ENCODE measurements at regions not wholly inside any gene's neighbourhood (a gene's known extent, or its start where the extent isn't known, plus 50 kb on each side); places are given as distances from the start of the nearest gene placed in this dataset.
"Not testable (repeated sequence)": the region's sequence is repeated elsewhere in the genome, so short reads cannot be mapped to it uniquely, and the experiment has no call there.

DNA sequence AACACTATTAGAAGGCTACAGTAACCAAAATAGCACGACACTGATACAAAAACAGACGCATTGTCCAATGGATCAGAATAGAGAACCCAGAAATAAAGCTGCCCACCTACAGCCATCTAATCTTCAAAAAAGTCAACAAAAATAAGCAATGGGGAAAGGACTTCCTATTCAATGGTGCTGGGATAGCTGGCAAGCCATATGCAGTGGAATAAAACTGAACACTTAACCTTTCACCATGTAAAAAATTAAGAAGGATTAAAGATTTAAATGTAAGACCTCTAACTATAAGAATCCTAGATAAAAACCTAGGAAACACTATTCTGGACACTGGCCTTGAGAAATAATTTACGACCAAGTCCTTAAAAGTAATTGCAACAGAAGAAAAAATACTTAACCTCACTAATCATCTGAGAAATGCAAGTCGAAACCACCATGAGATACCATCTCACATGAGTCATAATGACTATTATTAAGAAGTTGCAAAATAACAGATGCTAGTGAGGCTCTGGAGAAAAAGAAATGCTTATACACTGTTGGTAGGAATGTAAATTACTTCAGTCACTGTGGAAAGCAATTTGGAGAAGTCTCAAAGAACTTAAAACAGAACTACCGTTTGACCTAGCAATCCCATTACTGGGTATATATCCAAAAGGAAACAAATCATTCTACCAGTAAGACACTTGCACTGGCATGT, 203.3 kb upstream of the CDH9 start:
- DNase-seq (ENCODE audit: extremely low read depth, low read depth): peak; percentile 69

DNA sequence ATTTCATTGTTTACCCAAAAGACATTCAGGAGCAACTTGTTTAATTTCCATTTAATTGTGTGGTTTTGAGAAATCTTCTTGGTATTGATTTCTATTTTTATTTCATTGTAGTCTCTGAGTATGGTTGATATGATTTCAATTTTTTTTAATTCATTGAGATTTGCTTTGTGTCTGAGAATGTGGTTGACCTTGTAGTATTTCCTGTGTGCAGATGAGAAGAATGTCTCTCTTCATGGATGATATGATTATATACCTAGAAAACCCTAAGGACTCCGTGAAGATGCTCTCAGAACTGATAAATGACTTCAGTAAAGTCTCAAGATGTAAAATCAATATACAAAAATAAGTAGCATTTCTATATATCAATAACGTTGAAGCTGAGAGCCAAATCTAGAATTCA, 202.4 kb upstream of the CDH9 start:
- no peak for DNase-seq (ENCODE audit: extremely low read depth, low read depth)

DNA sequence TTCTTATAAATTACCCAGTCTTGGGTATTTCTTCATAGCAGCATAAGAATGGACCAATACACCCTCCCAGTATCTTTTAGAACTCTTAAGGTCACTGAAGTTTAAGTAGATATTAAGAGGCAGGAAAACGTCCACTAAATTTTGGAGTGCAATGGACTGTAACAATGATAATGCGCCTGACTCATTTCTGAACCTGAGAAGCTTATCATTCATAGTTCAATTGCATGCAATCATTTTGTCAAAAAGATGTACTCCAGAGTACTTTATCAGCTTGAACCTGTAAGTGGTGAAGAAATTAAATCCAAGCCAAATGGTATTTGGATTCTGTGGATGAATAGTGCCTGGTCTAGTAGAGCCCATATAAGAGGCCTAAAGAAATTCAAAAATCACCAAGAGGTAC, 196.5 kb upstream of the CDH9 start:
- DNase-seq (ENCODE audit: extremely low read depth, low read depth): no peak

DNA sequence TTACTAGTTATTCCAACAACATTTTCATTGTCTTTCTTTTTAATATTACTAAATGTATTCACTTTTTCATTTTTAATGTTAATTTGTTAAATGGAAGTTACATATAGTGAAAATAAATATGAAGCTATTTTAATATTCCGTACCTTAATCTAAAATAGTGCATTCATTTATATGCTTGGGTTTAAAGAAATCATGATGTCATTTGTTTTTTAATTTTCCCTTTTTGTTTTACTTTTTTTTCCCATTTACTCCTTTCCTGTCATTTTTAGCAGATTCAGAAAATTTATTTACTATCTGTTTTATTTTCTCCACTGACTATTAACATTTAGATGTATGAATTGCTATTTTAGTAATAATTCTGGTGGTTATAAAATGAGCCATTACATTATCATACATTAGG, 183.0 kb upstream of the CDH9 start:
- no peak for DNase-seq (ENCODE audit: extremely low read depth, low read depth)

- no peak for DNase-seq (ENCODE audit: extremely low read depth, low read depth)
Observed at GRCh38 chr5:27220752-27221151, 182.4 kb upstream of the CDH9 start.

GRCh38 chr5:27217977-27218376, 179.6 kb upstream of the CDH9 start:
- DNase-seq (ENCODE audit: extremely low read depth, low read depth): no peak

DNA sequence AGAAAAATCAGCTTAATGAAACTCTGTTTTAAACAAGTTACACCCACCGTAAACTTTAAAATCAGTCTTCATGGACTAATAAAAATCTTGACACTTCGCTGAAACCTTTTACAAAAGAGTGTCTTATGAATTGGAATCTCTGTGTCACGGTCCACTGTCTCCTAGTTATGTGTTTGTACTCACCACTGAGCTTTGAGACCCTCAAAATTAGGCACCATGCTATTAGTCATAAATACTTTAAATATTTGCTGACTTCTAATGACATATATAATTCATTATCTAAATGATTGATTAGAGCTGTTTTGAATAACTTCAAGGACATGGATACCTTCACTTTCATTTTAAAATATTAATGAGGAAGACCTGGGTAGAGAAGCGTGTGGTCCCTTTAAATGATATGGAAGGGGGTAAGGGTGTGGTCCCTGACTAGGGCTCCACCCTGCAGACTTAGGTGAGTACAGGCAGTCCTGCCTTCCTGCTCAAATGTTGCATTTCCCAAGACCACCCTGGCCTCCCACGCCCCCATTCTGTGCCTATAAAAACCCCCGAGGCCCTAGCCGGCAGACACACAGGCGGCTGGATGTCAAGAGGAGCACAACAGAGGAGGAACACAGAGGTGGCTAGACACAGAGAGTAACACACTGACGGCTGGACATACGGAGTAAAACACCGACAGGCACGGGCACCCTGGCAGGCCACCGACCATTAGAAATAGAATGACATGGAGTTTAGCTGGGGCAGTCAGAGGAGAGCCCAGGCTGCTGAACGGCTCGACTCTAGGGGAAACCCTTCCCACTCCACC, 179.0 kb upstream of the CDH9 start:
- DNase-seq (ENCODE audit: extremely low read depth, low read depth): no peak

DNA sequence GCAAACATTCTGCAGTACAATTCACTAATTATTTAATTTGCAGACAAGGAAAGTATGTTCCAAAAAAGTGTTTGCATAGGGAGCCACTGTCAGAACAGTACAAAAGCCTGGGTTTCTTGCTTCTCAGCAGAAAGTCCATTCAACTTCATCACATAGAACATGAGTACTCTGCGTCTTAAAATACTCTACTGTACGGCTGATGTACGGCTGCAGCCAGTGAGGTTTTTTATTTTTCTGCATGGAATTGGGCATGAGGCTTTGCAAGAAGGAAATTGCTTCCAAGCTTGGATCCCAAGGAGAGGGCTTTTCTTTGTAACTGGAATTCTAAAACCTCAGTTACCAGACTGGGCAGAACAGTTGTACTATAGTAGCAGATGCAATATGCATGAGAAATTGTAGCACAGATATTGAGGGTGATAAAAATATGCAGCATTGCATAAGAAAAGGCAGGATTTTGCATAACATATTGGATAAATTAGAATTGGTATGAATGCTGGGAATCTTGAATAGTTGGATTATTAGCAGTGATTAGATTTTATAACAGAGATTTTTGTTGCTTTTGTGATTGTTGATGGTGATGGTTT, 178.1 kb upstream of the CDH9 start:
- DNase-seq (ENCODE audit: extremely low read depth, low read depth): no peak

DNA sequence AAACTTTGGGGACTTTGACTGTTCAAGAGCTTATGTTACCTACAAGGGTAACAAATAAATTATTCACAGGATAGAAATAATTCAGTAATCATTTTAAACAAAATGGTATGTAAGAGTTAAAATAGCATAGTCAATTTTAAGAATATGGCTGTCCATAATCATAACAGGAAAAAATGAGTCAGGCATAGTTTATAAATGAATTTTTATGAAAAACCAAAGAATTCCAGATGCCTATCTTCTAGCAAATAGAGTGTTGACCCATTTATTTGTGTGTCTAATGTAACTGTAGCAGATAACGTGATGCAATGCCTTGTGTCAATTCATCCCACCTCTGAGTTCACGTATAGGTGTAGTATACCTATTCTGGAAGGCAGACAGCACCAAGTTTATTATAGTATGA, 169.7 kb upstream of the CDH9 start:
- DNase-seq (ENCODE audit: extremely low read depth, low read depth): no peak

DNA sequence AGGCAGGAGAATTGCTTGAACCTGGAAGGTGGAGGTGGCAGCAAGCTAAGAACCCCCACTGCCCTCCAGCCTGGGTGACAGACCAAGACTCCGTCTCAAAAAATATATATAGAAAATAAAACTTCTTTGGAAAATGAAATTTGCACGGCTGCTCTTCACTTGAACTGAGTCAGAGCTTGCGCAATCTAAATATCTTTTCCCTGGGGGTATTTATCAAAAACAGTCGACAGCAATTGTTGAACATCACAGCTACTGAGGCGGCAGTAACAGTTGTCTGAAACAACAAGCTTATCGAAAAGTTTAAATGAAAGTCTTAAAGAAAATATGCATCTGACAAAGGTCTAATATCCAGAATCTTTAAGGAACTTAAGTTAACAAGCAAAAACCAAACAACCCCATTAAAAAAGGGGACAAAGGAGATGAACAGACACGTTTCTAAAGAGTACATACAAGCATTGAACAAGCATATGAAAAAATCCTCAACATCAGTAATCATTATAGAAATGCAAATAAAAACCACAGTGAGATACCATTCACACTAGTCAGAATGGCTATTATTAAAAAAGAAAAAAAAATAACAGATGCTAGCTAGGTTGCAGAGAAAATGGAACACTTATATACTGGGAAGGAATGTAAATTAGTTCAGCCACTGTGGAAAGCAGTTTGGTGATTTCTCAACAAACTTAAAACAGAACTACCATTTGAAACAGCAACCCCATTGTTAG, 153.6 kb upstream of the CDH9 start:
- DNase-seq (ENCODE audit: extremely low read depth, low read depth): no peak

DNA sequence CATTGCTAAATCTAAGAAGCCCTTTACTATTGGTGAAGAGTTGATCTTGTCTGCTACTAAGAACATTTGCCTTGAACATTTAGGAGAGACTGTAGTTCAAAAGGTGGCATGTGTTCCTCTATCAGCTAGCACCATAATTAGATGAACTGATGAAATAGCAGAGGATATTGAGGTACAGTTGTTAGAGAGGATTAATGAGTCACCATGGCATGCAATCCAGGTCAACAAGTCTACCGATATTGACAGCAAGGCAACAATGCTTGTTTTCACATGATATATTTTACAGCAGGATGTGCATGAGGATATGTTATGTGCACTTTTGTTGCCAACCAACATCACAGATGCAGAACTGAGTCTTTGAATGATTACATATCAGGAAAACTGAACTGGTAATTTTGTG, 134.3 kb upstream of the CDH9 start:
- no peak for DNase-seq (ENCODE audit: extremely low read depth, low read depth)

DNA sequence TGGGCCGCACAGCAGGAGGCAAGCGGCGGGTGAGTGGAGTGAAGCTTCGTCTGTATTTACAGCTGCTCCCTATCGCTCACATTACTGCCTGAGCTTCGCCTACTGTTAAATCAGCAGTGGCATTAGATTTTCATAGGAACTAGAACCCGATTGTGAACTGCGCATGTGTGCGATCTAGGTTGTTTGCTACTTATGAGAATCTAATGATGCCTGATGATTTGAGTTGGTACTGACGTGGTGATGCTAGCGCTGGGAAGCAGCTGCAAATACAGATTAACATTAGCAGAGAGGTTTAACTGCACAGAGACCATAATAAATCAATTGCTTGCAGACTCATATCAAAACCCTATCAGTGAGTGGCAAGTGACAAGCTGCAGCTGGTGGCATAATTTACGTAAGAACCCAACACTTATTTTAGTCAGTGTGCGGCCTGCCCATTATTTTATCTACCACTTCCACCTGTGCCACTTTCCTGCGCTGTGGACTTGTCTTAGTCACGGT, 133.4 kb upstream of the CDH9 start:
- DNase-seq (ENCODE audit: extremely low read depth, low read depth): no peak

DNA sequence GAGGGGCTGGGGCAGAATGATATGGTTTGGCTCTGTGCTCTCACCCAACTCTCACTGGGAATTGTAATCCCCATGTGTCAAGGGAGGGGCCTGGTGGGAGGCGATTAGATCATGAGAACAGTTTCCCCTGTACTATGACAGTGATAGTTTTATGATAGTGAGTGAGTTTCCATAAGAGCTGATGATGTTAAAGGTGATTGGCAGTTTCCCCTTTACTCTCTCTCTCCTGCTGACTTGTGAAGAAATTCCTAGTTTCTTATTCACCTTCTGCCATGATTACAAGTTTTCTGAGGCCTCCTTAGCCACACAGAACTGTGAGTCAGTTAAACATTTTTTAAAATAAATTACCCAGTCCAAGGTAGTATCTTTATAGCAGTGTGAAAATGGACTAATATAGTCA, 120.4 kb upstream of the CDH9 start:
- no peak for DNase-seq (ENCODE audit: extremely low read depth, low read depth)

DNA sequence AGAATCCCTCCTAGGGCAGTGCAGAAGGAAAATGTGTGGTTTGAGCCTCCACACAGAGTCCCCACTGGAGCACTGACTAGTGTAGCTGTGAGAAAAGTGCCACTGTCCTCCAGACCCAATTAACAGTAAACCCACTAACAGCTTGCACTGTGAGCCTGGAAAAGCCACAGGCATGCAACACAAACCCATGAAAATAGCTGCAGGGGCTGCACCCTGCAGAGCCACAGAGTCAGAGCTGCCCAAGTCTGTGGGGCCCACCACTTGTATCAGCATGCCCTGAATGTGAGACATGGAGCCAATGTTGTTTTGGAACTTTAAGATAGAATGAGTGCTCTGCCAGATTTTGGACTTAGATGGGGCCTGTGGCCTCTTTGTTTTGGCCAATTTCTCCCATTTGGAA, 119.8 kb upstream of the CDH9 start:
- DNase-seq (ENCODE audit: extremely low read depth, low read depth): no peak

DNA sequence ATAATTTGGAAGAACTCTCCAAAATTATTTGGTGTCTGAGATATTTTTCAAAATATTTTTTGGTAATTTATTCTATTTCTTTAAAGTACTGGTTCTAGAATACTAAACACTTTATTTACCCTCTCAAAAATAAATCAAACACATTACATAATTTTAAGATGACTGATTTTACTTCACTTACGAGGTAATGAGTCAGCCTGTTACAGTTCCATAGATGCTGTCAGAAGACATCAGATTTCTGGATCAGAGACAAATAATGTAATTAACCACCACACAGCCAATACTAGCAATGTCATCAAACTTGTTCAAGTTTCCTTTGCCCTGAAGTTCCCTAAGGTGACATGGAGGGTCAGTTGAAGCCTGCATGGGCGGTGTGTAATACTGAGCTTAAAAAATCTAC, 106.1 kb upstream of the CDH9 start:
- no peak for DNase-seq (ENCODE audit: extremely low read depth, low read depth)

GRCh38 chr5:27140831-27141230, 102.4 kb upstream of the CDH9 start:
- no peak for DNase-seq (ENCODE audit: extremely low read depth, low read depth)

- no peak for DNase-seq (ENCODE audit: extremely low read depth, low read depth)
Observed at GRCh38 chr5:27130587-27130986, 92.2 kb upstream of the CDH9 start.

DNA sequence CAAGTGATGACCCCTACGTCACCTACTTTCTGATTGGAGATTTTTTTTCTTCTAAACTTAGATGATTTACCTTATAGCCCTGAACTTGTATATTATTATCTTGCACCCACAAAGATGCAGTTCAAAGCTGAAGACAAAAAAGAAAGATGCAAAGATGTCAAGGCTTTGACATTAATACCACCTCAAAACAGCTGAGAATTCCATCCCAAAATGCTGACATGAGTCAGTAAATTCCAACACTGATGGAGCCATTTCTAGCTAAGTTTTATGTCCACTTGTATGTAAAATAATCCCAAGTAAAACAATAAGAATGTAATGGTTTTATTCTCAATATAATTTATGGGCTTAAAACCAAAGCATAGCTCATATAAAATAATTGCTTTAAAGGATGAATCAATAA, 91.5 kb upstream of the CDH9 start:
- DNase-seq (ENCODE audit: extremely low read depth, low read depth): no peak

DNA sequence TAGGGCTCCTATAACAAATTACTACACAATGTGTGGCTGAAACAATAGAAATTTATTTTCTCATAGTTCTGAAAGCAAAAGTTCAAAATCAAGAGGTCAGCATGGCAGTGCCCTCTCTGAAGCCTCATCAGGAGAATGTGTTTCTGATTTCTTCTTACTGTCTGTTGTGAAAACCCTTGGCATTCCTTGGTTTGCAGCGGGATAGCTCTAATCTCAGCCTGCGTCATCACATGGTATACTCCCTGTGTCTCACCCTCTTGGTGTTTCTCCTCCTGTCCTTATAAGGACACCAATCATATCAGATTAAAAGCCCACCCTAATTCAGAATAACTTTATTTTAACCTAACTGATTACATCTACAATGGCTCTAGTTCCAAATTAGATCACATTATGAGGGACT, 87.5 kb upstream of the CDH9 start:
- no peak for DNase-seq (ENCODE audit: extremely low read depth, low read depth)

DNA sequence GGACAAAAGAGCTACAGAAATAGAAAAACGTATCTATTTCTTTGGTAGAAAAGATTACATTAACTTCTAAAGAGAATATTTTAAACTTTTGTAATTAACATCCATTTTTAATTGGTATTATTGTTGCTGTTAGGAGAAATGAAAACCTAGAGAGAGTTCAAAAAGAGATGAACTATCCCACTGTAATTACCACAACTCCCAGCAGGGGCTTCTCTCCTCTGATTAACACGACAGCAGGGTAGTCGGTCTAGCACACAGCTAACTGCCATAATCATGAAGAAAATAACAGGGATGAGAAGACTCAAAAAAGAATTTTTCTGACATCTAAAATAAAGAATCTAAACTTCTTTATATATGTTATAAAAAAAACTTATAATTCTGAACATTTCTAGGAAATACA, 86.2 kb upstream of the CDH9 start:
- DNase-seq (ENCODE audit: extremely low read depth, low read depth): peak; percentile 47

DNA sequence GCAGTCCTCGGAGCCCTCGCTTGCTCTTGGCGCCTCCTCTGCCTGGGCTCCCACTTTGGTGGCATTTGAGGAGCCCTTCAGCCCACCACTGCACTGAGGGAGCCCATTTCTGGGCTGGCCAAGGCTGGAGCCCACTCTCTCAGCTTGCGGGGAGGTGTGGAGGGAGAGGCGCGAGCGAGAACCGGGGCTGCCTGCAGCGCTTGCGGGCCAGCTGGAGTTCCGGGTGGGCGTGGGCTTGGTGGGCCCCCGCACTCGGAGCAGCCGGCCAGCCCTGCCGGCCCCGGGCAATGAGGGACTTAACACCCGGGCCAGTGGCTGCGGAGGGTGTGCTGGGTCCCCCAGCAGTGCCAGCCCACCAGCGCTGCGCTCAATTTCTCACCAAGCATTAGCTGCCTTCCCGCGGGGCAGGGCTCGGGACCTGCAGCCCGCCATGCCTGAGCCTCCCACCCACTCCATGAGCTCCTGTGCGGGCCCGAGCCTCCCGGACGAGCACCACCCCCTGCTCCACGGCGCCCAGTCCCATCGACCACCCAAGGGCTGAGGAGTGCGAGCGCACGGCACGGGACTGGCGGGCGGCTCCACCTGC, 81.4 kb upstream of the CDH9 start:
- DNase-seq (ENCODE audit: extremely low read depth, low read depth): not testable (repeated sequence)

Data from NCI-H460 (cell line).